ENCODE measurements at regions not wholly inside any gene's neighbourhood (a gene's known extent, or its start where the extent isn't known, plus 50 kb on each side); places are given as distances from the start of the nearest gene placed in this dataset.

DNA sequence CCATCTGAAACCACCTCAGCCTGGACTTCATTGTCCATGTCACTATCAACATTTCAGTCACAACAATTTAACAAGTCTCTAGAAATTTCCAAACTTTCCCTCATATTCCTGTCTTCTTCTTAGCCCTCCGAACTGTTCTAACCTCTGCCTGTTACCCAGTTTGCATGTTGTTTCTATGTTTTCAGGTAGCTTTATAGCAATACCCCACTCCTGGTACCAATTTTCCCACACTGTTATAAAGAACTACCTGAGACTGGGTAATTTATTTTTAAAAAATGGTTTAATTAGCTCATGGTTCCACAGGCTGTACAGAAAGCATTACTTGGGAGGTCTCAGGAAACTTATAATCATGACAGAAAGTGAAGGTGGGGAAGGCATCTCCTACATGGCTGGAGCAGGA lies 679.2 kb upstream of the FRG1 start:
- Mint-ChIP-seq H3K4me3 (no peak overlapping the region), H3K27ac (no peak overlapping the region), H3K9me3 (peaks cover 9% of the 10 kb centered on the region), H3K4me1 (no peaks in the 10 kb centered on the region), H3K27me3 (no peaks in the 10 kb centered on the region), H3K36me3 (no peaks in the 10 kb centered on the region)
- DNase-seq: no peak
- CTCF ChIA-PET: no interaction called here

DNA sequence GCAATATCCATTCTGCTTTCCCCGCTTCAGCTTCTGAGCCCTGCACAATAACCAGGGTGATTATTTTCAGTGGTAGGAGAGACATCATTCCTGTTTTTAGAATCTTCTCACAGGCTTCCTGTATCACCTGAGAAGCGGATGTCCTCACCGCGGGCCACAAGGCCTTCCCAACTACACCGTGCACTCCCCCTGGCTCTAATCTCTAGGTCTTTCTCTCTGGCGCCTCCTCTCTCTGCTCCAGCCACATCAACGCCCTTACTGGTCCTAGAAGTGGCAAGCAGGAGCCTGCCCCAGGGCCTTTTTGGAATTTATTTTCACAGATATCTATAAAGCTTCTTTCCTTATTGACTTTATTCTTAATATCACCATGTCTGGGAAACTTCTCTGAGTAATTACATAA lies 675.2 kb upstream of the FRG1 start:
- no peak overlapping the region for H3K27ac Mint-ChIP-seq
- no peak for DNase-seq
- CTCF ChIA-PET: no interaction called here
- H3K27me3 Mint-ChIP-seq: no peaks in the 10 kb centered on the region
- peaks cover 14% of the 10 kb centered on the region for H3K9me3 Mint-ChIP-seq
- H3K4me1 Mint-ChIP-seq: no peaks in the 10 kb centered on the region
- H3K36me3 Mint-ChIP-seq: no peaks in the 10 kb centered on the region
- no peak overlapping the region for H3K4me3 Mint-ChIP-seq

DNA sequence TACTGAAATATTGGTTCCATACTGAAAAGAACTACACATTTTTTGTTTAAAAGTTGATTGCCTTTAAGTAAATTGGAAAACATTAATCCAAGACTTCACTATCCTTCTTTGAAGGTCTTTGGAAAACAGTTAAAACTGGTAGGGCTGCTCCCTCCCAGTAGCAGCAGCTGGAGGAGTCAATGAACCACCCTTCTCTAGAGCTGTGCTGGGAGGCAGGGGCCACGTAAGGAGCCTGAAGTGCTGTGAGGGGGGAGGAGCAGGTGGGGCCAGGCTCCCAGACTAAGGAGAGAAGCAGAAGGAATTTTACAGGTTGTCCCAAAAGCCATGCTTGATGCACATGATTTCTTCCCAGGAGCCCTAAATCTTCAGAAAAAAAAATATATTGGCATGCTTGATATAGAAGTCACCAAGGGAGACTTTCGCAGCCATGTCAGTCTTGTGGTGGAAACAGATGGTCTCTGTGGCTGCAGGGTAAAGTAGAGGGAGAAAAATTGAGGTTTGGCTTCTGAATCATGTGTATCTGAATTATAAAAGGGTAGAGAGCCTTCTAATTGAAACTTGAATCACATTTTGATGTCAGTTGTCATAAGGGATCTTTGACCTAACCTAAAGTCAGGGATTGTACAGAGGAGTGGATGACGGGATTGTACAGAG lies 673.2 kb upstream of the FRG1 start:
- Mint-ChIP-seq H3K27ac (no peak overlapping the region), H3K4me3 (no peak overlapping the region), H3K27me3 (no peaks in the 10 kb centered on the region), H3K36me3 (no peaks in the 10 kb centered on the region), H3K9me3 (peaks cover 7% of the 10 kb centered on the region), H3K4me1 (no peaks in the 10 kb centered on the region)
- no peak for DNase-seq
- CTCF ChIA-PET: no interaction called here

DNA sequence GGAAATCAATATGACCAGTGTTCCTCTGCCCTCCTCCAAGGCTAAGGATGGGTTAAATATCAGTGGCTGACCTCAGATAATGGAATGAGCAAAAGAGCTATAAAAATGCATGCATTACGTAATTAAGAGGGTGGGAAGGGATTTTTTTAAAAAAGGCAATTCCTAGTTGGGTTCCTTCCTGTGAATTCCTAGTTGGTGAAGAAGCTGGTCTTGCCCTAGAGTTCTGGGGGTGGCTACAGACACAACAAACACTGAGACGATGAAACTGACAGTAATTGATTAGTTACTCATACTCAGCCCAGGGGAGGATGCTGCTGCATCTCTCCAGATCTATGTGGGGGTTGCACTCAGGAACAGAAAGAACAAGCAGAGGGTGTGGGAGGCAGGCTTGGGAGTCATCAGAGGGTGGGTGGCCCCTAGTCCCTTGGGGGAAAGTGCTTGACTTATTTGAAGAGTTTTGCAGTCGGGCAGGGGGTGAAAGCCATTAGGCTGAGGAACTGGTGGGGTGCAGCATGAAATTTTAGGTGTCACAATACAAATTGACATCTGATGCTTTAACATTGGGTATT lies 662.0 kb upstream of the FRG1 start:
- no peak overlapping the region for H3K4me3 Mint-ChIP-seq
- H3K27ac Mint-ChIP-seq: no peak overlapping the region
- peaks cover 11% of the 10 kb centered on the region for H3K9me3 Mint-ChIP-seq
- no peak for DNase-seq
- no peaks in the 10 kb centered on the region for H3K36me3 Mint-ChIP-seq
- CTCF ChIA-PET: no interaction called here
- no peaks in the 10 kb centered on the region for H3K4me1 Mint-ChIP-seq
- no peaks in the 10 kb centered on the region for H3K27me3 Mint-ChIP-seq

DNA sequence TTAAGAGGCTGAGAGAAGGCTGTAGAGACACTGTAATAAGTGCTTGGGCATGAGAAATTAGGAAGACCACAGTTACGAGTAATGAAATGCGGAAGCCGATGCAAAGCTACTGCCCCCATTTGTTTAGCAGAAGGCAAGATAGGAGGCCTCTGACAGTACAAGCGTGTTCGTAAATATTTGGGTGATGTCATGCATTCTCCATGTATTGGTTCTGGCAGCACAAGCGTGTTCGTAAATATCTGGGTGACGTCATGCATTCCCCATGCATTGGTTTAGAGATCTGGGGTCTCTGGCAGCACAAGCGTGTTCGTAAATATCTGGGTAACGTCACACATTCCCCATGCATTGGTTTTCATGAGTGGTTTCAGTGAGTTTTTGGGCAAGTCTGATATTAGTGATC lies 661.5 kb upstream of the FRG1 start:
- Mint-ChIP-seq H3K4me3 (no peak overlapping the region), H3K36me3 (no peaks in the 10 kb centered on the region), H3K9me3 (peaks cover 11% of the 10 kb centered on the region), H3K27me3 (no peaks in the 10 kb centered on the region), H3K27ac (no peak overlapping the region), H3K4me1 (no peaks in the 10 kb centered on the region)
- no peak for DNase-seq
- CTCF ChIA-PET: no interaction called here

DNA sequence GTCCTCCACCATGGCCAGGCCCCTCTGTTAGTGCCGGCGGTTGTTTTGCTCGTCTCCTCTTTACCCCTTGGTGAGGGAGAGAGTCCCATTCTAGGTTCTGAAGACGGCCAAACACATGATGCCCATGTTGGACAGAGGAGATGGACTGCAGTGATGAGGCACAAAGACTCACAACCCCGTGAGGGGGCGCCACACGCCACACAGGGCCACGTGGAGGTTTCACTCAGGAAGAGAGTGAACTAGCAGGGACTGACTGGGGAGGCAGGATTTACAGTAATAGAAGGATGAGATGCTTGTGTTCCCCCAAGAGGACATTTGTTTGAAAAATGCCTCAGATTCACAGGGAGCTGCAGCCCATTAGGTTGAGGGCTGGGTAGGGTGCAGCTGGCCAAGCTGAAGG lies 655.3 kb upstream of the FRG1 start:
- H3K27ac Mint-ChIP-seq: no peak overlapping the region
- H3K4me3 Mint-ChIP-seq: no peak overlapping the region
- peaks cover 4% of the 10 kb centered on the region for H3K9me3 Mint-ChIP-seq
- DNase-seq: no peak
- H3K27me3 Mint-ChIP-seq: no peaks in the 10 kb centered on the region
- H3K36me3 Mint-ChIP-seq: no peaks in the 10 kb centered on the region
- CTCF ChIA-PET: no interaction called here
- no peaks in the 10 kb centered on the region for H3K4me1 Mint-ChIP-seq

DNA sequence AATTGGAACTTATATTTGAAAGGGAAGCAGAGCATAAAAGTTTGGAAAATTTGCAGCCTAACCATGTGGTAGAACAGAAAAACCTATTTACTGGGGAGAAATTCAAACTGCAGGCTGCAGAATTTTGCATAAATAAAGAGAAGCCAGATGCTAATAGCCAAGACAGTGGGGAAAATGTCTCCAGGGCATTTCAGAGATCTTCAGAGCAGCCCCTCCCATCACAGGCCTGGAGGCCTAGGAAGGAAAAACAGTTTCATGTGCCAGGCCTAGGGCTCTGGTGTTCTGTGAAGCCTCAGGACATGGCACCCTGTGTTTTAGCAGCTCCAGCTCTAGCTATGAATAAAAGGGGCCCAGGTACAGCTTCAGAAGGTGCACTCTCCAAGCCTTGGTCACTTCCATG lies 648.7 kb upstream of the FRG1 start:
- no peaks in the 10 kb centered on the region for H3K27me3 Mint-ChIP-seq

DNA sequence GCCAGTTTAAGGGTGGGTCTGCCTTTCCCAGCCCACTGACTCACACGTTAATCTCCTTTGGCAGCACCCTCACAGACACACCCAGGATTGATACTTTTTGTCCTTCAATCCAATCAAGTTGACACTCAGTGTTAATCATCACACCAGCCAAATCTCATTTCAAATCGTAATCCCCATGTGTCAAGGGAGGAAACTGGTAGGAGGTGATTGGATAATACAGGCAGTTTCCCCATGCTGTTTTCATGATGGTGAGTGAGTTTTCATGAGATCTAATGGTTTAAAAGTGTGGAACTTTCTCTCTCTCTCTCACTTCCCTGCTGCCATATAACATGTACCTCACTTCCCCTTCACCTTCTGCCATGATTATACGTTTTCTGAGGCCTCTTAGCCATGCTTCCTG lies 647.2 kb upstream of the FRG1 start:
- no peak for DNase-seq
- Mint-ChIP-seq H3K27ac (no peak overlapping the region), H3K4me3 (no peak overlapping the region), H3K9me3 (peaks cover under 1% of the 10 kb centered on the region), H3K27me3 (no peaks in the 10 kb centered on the region), H3K36me3 (no peaks in the 10 kb centered on the region), H3K4me1 (no peaks in the 10 kb centered on the region)
- CTCF ChIA-PET: no interaction called here

More for the DNA sequence above, 648.7 kb upstream of the FRG1 start:
- H3K27ac Mint-ChIP-seq: no peak overlapping the region
- H3K4me1 Mint-ChIP-seq: no peaks in the 10 kb centered on the region
- DNase-seq: no peak
- CTCF ChIA-PET: no interaction called here
- H3K9me3 Mint-ChIP-seq: peaks cover 2% of the 10 kb centered on the region
- H3K4me3 Mint-ChIP-seq: no peak overlapping the region
- no peaks in the 10 kb centered on the region for H3K36me3 Mint-ChIP-seq

DNA sequence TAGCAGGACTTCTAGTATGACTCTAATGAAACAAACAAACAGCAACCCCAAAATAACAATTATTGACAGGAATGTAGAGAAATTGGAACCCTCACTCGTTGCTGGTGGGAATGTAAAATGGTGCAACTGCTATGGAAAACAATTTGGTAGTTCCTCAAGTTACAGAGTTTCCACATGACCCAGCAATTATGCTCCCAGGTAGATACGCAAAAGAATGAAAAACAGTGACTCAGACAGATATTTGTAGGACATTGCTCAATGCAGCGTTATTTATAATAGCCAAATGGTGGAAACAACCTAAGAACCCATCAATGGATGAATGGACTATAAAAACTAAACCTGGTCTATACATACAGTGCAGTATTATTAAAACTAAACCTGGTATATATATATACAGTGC lies 646.1 kb upstream of the FRG1 start:
- H3K27me3 Mint-ChIP-seq: no peaks in the 10 kb centered on the region
- no peak for DNase-seq
- H3K4me1 Mint-ChIP-seq: no peaks in the 10 kb centered on the region
- no peaks in the 10 kb centered on the region for H3K36me3 Mint-ChIP-seq
- no peak overlapping the region for H3K27ac Mint-ChIP-seq
- H3K9me3 Mint-ChIP-seq: no peaks in the 10 kb centered on the region
- H3K4me3 Mint-ChIP-seq: no peak overlapping the region
- CTCF ChIA-PET: no interaction called here

DNA sequence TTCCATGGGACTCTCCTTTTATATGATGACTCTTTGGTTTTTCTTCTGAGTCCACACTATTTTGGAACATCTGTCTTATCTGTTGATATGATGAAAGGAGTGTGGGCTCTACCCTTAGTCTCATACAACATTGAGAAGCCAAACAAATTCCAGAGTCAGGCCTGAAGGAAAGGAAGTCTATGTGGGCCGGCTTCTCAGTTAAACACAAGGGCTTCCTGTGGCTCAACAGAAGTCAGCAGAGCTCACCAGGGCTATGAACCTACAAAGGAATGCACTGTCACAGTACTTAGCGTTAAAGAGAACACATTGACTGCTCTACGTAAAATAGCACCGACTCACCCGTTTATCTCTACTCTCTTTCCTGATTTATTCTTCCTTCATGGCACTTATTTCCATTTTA lies 641.0 kb upstream of the FRG1 start:
- CTCF ChIA-PET: no interaction called here

DNA sequence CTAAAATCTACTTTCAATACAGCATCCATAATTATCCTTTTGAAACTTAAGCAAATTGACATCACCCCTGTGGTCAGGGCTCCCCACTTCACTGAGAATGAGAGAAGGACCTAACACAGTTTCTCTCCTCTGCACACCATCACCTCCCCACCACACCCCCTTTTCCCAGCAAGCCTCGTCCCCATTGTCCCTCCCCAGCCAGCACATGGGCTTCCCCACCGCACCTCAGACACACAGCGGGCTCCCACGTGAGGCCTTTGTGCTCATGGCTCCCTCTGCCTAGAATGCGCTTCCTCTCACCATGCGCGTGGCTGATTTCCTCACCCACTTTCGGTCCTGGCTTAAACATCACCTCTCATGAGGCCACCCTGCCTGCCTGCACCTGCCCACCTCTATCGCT lies 639.0 kb upstream of the FRG1 start:
- Mint-ChIP-seq H3K4me3 (no peak overlapping the region), H3K9me3 (no peaks in the 10 kb centered on the region), H3K27me3 (no peaks in the 10 kb centered on the region), H3K36me3 (no peaks in the 10 kb centered on the region), H3K27ac (no peak overlapping the region), H3K4me1 (no peaks in the 10 kb centered on the region)
- no peak for DNase-seq
- CTCF ChIA-PET: no interaction called here

More for the DNA sequence above, 641.0 kb upstream of the FRG1 start:
- Mint-ChIP-seq H3K36me3 (no peaks in the 10 kb centered on the region), H3K27ac (no peak overlapping the region), H3K9me3 (no peaks in the 10 kb centered on the region), H3K27me3 (no peaks in the 10 kb centered on the region), H3K4me3 (no peak overlapping the region), H3K4me1 (no peaks in the 10 kb centered on the region)
- no peak for DNase-seq

DNA sequence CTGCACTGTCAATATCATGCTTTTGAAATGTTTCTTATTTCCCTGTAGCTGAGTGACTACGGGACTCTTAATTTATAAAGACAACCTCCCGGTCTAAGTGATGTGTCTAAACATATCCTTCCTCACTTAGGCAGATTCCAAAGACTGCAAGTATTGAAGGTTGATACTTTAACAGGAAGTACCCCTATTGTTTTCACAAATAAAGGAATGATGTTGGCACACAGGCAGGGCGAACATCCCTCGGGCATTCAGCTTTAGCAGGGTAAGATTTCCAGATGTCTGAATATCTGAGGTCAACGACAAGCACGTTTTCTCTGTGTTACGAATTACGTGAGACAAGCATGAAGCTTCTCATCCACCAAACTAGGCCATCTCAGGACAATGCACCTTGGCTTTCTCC lies 638.0 kb upstream of the FRG1 start:
- CTCF ChIA-PET: no interaction called here
- no peak for DNase-seq
- no peaks in the 10 kb centered on the region for H3K4me1 Mint-ChIP-seq
- H3K4me3 Mint-ChIP-seq: no peak overlapping the region
- H3K9me3 Mint-ChIP-seq: peaks cover 2% of the 10 kb centered on the region
- no peak overlapping the region for H3K27ac Mint-ChIP-seq
- no peaks in the 10 kb centered on the region for H3K36me3 Mint-ChIP-seq
- H3K27me3 Mint-ChIP-seq: no peaks in the 10 kb centered on the region

DNA sequence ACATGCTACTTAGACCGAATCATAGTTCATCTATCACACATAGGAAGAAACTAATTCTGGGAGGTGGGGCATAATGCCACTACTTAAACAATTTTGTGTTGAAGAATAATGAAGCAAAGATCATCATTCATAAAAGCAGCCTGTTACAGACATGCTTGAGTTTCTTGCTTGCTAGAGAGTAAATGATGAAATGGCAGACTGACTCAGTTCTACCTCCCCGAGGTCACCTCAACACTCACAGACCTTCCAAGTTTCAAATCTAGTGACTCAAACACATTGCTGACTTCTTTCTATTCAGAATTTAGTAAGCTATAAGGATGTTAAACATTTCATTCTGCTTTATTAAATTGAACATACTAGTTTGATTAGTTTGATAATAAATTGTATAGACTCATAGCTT lies 636.5 kb upstream of the FRG1 start:
- no peak for DNase-seq
- H3K9me3 Mint-ChIP-seq: peaks cover 2% of the 10 kb centered on the region

DNA sequence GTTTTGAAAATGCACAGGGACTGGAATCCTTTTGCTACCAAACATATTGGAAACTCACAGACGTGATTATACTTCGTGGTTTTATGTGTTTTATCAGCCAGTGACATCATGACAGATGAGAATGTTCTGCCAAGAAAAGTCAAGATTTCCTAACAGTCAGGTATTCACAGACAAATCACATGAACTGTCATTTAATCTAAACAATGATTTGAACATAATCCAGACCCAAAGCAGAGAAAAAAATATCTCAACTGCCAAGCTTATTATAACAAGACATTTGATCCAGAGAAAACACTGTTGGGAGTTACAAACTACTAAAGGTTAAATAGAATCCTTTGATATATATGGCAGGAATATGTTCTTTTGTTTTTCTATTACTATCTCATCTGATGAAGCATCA lies 635.9 kb upstream of the FRG1 start:
- no peak for DNase-seq
- Mint-ChIP-seq H3K4me3 (no peak overlapping the region), H3K36me3 (no peaks in the 10 kb centered on the region), H3K27me3 (no peaks in the 10 kb centered on the region), H3K27ac (no peak overlapping the region), H3K9me3 (peaks cover 2% of the 10 kb centered on the region), H3K4me1 (no peaks in the 10 kb centered on the region)
- CTCF ChIA-PET: no interaction called here

More for the DNA sequence above, 636.5 kb upstream of the FRG1 start:
- Mint-ChIP-seq H3K4me3 (no peak overlapping the region), H3K27ac (no peak overlapping the region), H3K4me1 (no peaks in the 10 kb centered on the region), H3K36me3 (no peaks in the 10 kb centered on the region), H3K27me3 (no peaks in the 10 kb centered on the region)
- CTCF ChIA-PET: no interaction called here

DNA sequence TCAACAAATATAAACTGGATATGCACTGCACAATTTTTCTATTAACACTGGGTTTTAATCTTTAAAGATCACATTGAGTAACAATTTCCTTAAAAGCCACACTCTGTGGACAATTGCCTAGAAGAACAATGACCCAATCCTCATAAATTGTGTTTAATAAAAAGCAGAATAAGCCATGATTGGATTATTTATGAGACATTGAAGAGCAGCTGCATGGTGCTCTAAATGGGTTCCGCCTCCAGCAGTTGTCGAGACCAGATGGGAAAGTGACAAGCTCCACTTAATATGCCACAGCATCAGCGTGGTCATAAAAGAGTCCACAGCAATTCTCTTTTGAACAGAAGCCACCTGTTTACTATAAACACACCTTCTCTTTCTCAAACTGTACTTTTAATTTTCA lies 635.2 kb upstream of the FRG1 start:
- Mint-ChIP-seq H3K4me3 (no peak overlapping the region), H3K27ac (no peak overlapping the region), H3K4me1 (no peaks in the 10 kb centered on the region), H3K27me3 (no peaks in the 10 kb centered on the region), H3K36me3 (no peaks in the 10 kb centered on the region), H3K9me3 (peaks cover 2% of the 10 kb centered on the region)
- no peak for DNase-seq
- CTCF ChIA-PET: no interaction called here

DNA sequence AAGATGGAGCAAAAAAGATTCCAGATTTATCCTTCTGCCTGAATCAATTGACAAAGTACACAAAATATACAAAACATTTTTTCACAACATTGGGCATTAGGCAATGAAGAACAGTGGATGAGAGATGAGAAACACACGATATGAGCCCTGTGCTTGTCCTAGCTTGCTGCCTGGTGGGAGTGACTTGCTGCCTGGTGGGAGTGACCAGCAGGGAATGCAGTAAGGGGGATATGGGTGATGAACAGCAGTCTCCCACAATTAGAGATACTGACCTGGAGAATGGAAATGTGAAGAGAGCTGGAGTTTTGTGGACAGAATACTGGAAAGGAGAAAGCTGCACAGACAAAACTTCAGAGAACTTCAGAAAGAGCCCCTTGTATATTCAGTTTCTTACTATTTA lies 629.4 kb upstream of the FRG1 start:
- no peak overlapping the region for H3K4me3 Mint-ChIP-seq
- CTCF ChIA-PET: no interaction called here
- no peaks in the 10 kb centered on the region for H3K4me1 Mint-ChIP-seq
- peaks cover 16% of the 10 kb centered on the region for H3K9me3 Mint-ChIP-seq
- no peak overlapping the region for H3K27ac Mint-ChIP-seq
- no peaks in the 10 kb centered on the region for H3K36me3 Mint-ChIP-seq
- H3K27me3 Mint-ChIP-seq: no peaks in the 10 kb centered on the region
- no peak for DNase-seq
